HG02759 (cell line): ENCODE measurements at regions not wholly inside any gene's neighbourhood (a gene's known extent, or its start where the extent isn't known, plus 50 kb on each side); places are given as distances from the start of the nearest gene placed in this dataset.
"Not testable (repeated sequence)": the region's sequence is repeated elsewhere in the genome, so short reads cannot be mapped to it uniquely, and the experiment has no call there.

ENCODE experiments used
- ATAC-seq: cut with Tn5 transposase; IDR thresholded peaks from one replicate; pipeline ENCODE4 v1.9.1; 2021; ENCODE audit warnings: mild to moderate bottlenecking, moderate library complexity; ENCODE audit not compliant: unreplicated experiment

GRCh38 chr5:131107128-131107527, 57.9 kb downstream of the HINT1 start:
- ATAC-seq: no peak

GRCh38 chr5:131104169-131104808, 60.8 kb downstream of the HINT1 start:
- ATAC-seq: no peak

- ATAC-seq: no peak
Observed at GRCh38 chr5:131096774-131097710, 68.0 kb downstream of the HINT1 start.

- not testable (repeated sequence) for ATAC-seq
Observed at GRCh38 chr5:131095561-131095960, 69.5 kb downstream of the HINT1 start.

GRCh38 chr5:131084436-131084835, 80.6 kb downstream of the HINT1 start:
- ATAC-seq: no peak

GRCh38 chr5:131081913-131082488, 83.1 kb downstream of the HINT1 start:
- ATAC-seq: no peak

GRCh38 chr5:131081374-131081773, 83.7 kb downstream of the HINT1 start:
- ATAC-seq: no peak

- no peak for ATAC-seq
Observed at GRCh38 chr5:131079232-131079631, 85.8 kb downstream of the HINT1 start.

GRCh38 chr5:131068893-131069643, 96.0 kb downstream of the HINT1 start:
- peak; percentile 81 for ATAC-seq

GRCh38 chr5:131068076-131068475, 97.0 kb downstream of the HINT1 start:
- no peak for ATAC-seq

GRCh38 chr5:131067636-131068035, 97.4 kb downstream of the HINT1 start:
- ATAC-seq: no peak

- no peak for ATAC-seq
Observed at GRCh38 chr5:131064669-131065371, 100.2 kb downstream of the HINT1 start.

GRCh38 chr5:131042021-131042789, 122.9 kb downstream of the HINT1 start:
- ATAC-seq: no peak

- ATAC-seq: no peak
Observed at GRCh38 chr5:131023498-131023865, 141.6 kb downstream of the HINT1 start.

GRCh38 chr5:131022811-131023497, 142.1 kb downstream of the HINT1 start:
- no peak for ATAC-seq

- ATAC-seq: no peak
Observed at GRCh38 chr5:131021646-131022045, 143.4 kb downstream of the HINT1 start.

GRCh38 chr5:131019601-131020315, 145.3 kb downstream of the HINT1 start:
- ATAC-seq: no peak

GRCh38 chr5:131019111-131019510, 145.9 kb downstream of the HINT1 start:
- ATAC-seq: no peak

GRCh38 chr5:131008329-131008728, 156.7 kb downstream of the HINT1 start:
- ATAC-seq: no peak
